IMR-90 (cell line): ENCODE measurements at regions not wholly inside any gene's neighbourhood (a gene's known extent, or its start where the extent isn't known, plus 50 kb on each side); places are given as distances from the start of the nearest gene placed in this dataset.

Experiments
- ATAC-seq: fragments of 200-7000 bp; cut with Tn5 transposase; 2 replicates; pipeline ENCODE4 v1.9.1; 2020; ENCODE audit warnings: low read depth, mild to moderate bottlenecking, moderate library complexity
- BruUV-seq: library from RNA; stranded (reverse); fragments of 400-500 nt; replicated peaks from 2 replicates; lab custom pipeline; 2021; lab: Mats Ljungman, UMichigan
- CTCF ChIA-PET: fragments of 300-600 bp; formaldehyde crosslinking; extraction: SDS; loops from one replicate; lab custom pipeline; 2021; ENCODE audit warnings: antibody characterized with exemption; lab: Yijun Ruan, JAX
- POLR2A ChIA-PET: fragments of 300-600 bp; sonication (Branson Sonifier 250); formaldehyde crosslinking; loops from one replicate; lab custom pipeline; 2022; ENCODE audit warnings: antibody characterized with exemption; ENCODE audit not compliant: unreplicated experiment; lab: Charles Lee
- DNase-seq: peaks from one replicate; pipeline ENCODE4 v3.0.0; 2013
- H2AFZ ChIP-seq: replicated peaks from 2 replicates; pipeline ENCODE3; 2013; ENCODE audit warnings: low read length, mild to moderate bottlenecking; ENCODE audit not compliant: poor library complexity
- H2AK5ac ChIP-seq: 2 replicates; pipeline ENCODE4 v1.6.1; 2013; ENCODE audit warnings: low read depth, low read length, inconsistent platforms
- H2AK9ac ChIP-seq: replicated peaks from 2 replicates; pipeline ENCODE3; 2013; ENCODE audit warnings: mild to moderate bottlenecking, low read depth, low read length, moderate library complexity; ENCODE audit not compliant: poor library complexity
- H2BK120ac ChIP-seq: 2 replicates; pipeline ENCODE4 v1.6.1; 2013; ENCODE audit warnings: low read depth, low read length, inconsistent platforms
- H2BK15ac ChIP-seq: 3 replicates; pipeline ENCODE4 v1.6.1; 2013; ENCODE audit warnings: low read depth, low read length, inconsistent platforms
- H2BK20ac ChIP-seq: 2 replicates; pipeline ENCODE4 v1.6.1; 2013; ENCODE audit warnings: low read depth, mild to moderate bottlenecking, inconsistent platforms, low read length, moderate library complexity
- H2BK5ac ChIP-seq: 2 replicates; pipeline ENCODE4 v1.6.1; 2013; ENCODE audit warnings: mild to moderate bottlenecking, low read depth, low read length, inconsistent platforms; ENCODE audit not compliant: poor library complexity, severe bottlenecking
- H3K14ac ChIP-seq: replicated peaks from 2 replicates; pipeline ENCODE4 v1.6.1; 2013; ENCODE audit warnings: low read depth, low read length, inconsistent platforms
- H3K18ac ChIP-seq: 2 replicates; pipeline ENCODE4 v1.6.1; 2013; ENCODE audit warnings: low read depth, low read length, control low read depth
- H3K23ac ChIP-seq: 2 replicates; pipeline ENCODE4 v1.6.1; 2013; ENCODE audit warnings: low read depth, low read length, inconsistent platforms
- H3K27ac ChIP-seq: 2 replicates; pipeline ENCODE4 v1.5.1; 2013; ENCODE audit warnings: mild to moderate bottlenecking, control low read depth, low read length; ENCODE audit not compliant: insufficient read depth
- H3K27me3 ChIP-seq: 2 replicates; pipeline ENCODE4 v1.6.1; 2013; ENCODE audit warnings: low read length; ENCODE audit not compliant: control insufficient read depth, insufficient read depth
- H3K36me3 ChIP-seq: 2 replicates; pipeline ENCODE4 v1.6.1; 2013; ENCODE audit warnings: low read length, mixed read lengths; ENCODE audit not compliant: control insufficient read depth, insufficient read depth
- H3K4ac ChIP-seq: 2 replicates; pipeline ENCODE4 v1.6.1; 2013; ENCODE audit warnings: low read depth, low read length, inconsistent platforms
- H3K4me1 ChIP-seq: 2 replicates; pipeline ENCODE4 v1.6.1; 2013; ENCODE audit warnings: low read length, mixed read lengths; ENCODE audit not compliant: control insufficient read depth, insufficient read depth
- H3K4me2 ChIP-seq: 2 replicates; pipeline ENCODE4 v1.6.1; 2013; ENCODE audit warnings: low read depth, mild to moderate bottlenecking, control low read depth, low read length, moderate library complexity
- H3K4me3 ChIP-seq: 2 replicates; pipeline ENCODE4 v1.5.1; 2013; ENCODE audit warnings: low read depth, mild to moderate bottlenecking, control low read depth, low read length, moderate library complexity; ENCODE audit not compliant: insufficient read depth
- H3K56ac ChIP-seq: 2 replicates; pipeline ENCODE4 v1.6.1; 2013; ENCODE audit warnings: low read length, inconsistent platforms; ENCODE audit not compliant: insufficient read depth; ENCODE audit errors: extremely low read depth
- H3K79me1 ChIP-seq, 2 experiments: 2 replicates each; pipeline ENCODE4 v1.6.1; 2013; ENCODE audit warnings: low read length in 2 of 2, inconsistent platforms in 1 of 2, low read depth in 1 of 2
- H3K9ac ChIP-seq: 2 replicates; pipeline ENCODE4 v1.6.1; 2013; ENCODE audit warnings: low read depth, low read length, control low read depth
- H3K9me1 ChIP-seq: 2 replicates; pipeline ENCODE4 v1.6.1; 2013; ENCODE audit warnings: low read length, inconsistent platforms; ENCODE audit not compliant: insufficient read depth
- H3K9me3 ChIP-seq: 2 replicates; pipeline ENCODE4 v1.6.1; 2013; ENCODE audit warnings: low read length; ENCODE audit not compliant: control insufficient read depth, insufficient read depth
- H4K20me1 ChIP-seq: 2 replicates; pipeline ENCODE4 v1.6.1; 2013; ENCODE audit warnings: low read length, inconsistent platforms; ENCODE audit not compliant: insufficient read depth
- H4K5ac ChIP-seq: 2 replicates; pipeline ENCODE4 v1.6.1; 2013; ENCODE audit warnings: mild to moderate bottlenecking, low read depth, low read length, control low read depth
- H4K8ac ChIP-seq, 2 experiments: 2 replicates each; pipeline ENCODE4 v1.6.1; 2013; ENCODE audit warnings: low read depth in 2 of 2, low read length in 2 of 2, control low read depth in 1 of 2, inconsistent platforms in 1 of 2
- H4K91ac ChIP-seq: 2 replicates; pipeline ENCODE4 v1.6.1; 2013; ENCODE audit warnings: low read depth, low read length, inconsistent platforms; ENCODE audit not compliant: insufficient read depth
- BHLHE40 ChIP-seq: fragments of 150-350 bp; IDR thresholded peaks from 2 replicates; pipeline ENCODE4 v1.6.1; 2016; ENCODE audit warnings: mild to moderate bottlenecking, low read depth, low read length
- CHD1 ChIP-seq: IDR thresholded peaks from 2 replicates; pipeline ENCODE4 v1.6.1; 2012; ENCODE audit warnings: low read depth, low read length, improper control_type of control experiment
- MAFK ChIP-seq: IDR thresholded peaks from 2 replicates; pipeline ENCODE4 v1.6.1; 2012; ENCODE audit warnings: low read depth, low read length, improper control_type of control experiment
- MAZ ChIP-seq: IDR thresholded peaks from 2 replicates; pipeline ENCODE4 v1.6.1; 2012; ENCODE audit warnings: low read depth, mild to moderate bottlenecking, low read length, improper control_type of control experiment, moderate library complexity, borderline replicate concordance
- MXI1 ChIP-seq: IDR thresholded peaks from 2 replicates; pipeline ENCODE4 v1.6.1; 2012; ENCODE audit warnings: low read depth, mild to moderate bottlenecking, low read length, moderate library complexity, borderline replicate concordance
- NFE2L2 ChIP-seq: fragments of 150-350 bp; IDR thresholded peaks from 2 replicates; pipeline ENCODE4 v1.6.1; 2016; ENCODE audit warnings: low read depth, mild to moderate bottlenecking, low read length
- POLR2A ChIP-seq: IDR thresholded peaks from 2 replicates; pipeline ENCODE4 v1.6.1; 2012; ENCODE audit warnings: mild to moderate bottlenecking, low read depth, low read length
- RAD21 ChIP-seq: IDR thresholded peaks from 2 replicates; pipeline ENCODE4 v1.6.1; 2012; ENCODE audit warnings: low read length, improper control_type of control experiment
- RCOR1 ChIP-seq: IDR thresholded peaks from 2 replicates; pipeline ENCODE4 v1.6.1; 2012; ENCODE audit warnings: mild to moderate bottlenecking, low read length, improper control_type of control experiment; ENCODE audit not compliant: insufficient replicate concordance
- SMC3 ChIP-seq: fragments of 150-350 bp; IDR thresholded peaks from 2 replicates; pipeline ENCODE4 v1.6.1; 2016; ENCODE audit warnings: low read depth, mild to moderate bottlenecking, antibody characterized with exemption, low read length, moderate library complexity
- WGBS, 2 experiments: methylation state at CpG; one replicate each; pipeline versions ENCODE4 v1.1.5 to v1.1.7; 2013; ENCODE audit warnings: missing lambda C conversion rate in 2 of 2; ENCODE audit not compliant: insufficient read length in 1 of 2; ENCODE audit errors: extremely low coverage in 2 of 2; 5-methylcytosine and 5-hydroxymethylcytosine counted together
- dilution Hi-C: fragments of 300-500 bp; cut with HindIII; formaldehyde crosslinking; loops from one replicate; pipeline ENCODE4 v1.14.3; 2018; ENCODE audit warnings: low sequenced_read_pairs; ENCODE audit not compliant: unreplicated experiment
- in situ Hi-C: fragments of 300-500 bp; cut with MboI; formaldehyde crosslinking; loops from 3 replicates; pipeline ENCODE4 v1.14.3; 2019; ENCODE audit warnings: low sequenced_read_pairs, inconsistent platforms, mixed read lengths
- intact Hi-C: fragments of 100-400 bp; cut with micrococcal nuclease; formaldehyde crosslinking; loops from 2 replicates; pipeline ENCODE4 v1.10.0; 2022
- TF ChIP-seq, protein P1 (sequence below): conservative IDR thresholded peaks from 2 replicates; pipeline ENCODE4 v1.5.1; 2012; ENCODE audit warnings: mild to moderate bottlenecking, low read depth, low read length, improper control_type of control experiment

DNA sequence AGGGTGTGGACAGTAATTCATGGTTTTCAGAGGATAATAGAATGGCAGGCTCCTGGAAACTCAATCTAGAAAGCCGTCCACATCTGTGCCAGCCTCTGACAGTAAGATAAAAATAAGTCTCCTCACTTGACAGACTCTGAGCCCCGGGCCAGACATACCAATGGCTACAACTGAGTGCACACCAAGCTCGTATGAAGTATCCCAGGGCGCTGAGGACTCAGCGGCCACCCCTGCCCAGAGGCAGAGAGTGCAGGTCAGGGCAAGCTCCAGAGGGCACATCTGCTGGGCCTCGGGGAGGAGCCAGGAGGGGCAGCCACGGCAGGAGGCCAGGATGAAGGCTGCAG, 262.8 kb upstream of the TCERG1L start:
- peaks cover 57% of the 10 kb centered on the region for H3K9me3 ChIP-seq
- intact Hi-C loops (no loop called here), in situ Hi-C loops (no loop called here), dilution Hi-C loops (no loop called here)
- H4K5ac ChIP-seq = no peak overlapping the region
- H3K56ac ChIP-seq = no peak overlapping the region
- CTCF ChIA-PET = no interaction called here
- no peak overlapping the region for H2BK120ac ChIP-seq
- no peak overlapping the region for H2AK5ac ChIP-seq
- ATAC-seq = no peak
- no peaks in the 10 kb centered on the region for H3K4me1 ChIP-seq
- 37% methylated on average over 2 of the region's 7 CpGs; no CpG with 5 or more reads in 1 of the 2 experiments for WGBS, 2 experiments
- H3K9me1 ChIP-seq = no peaks in the 10 kb centered on the region
- no peaks in the 10 kb centered on the region for H3K27me3 ChIP-seq
- no peak overlapping the region for H4K91ac ChIP-seq
- H3K79me1 ChIP-seq = no peaks in the 10 kb centered on the region
- H2BK20ac ChIP-seq = no peak overlapping the region
- no peak overlapping the region for H3K9ac ChIP-seq
- BruUV-seq = no TSS peak
- H2AFZ ChIP-seq = no peak overlapping the region
- H2BK15ac ChIP-seq = no peak overlapping the region
- TF ChIP-seq CHD1 (no peak), MAFK (no peak), NFE2L2 (no peak), BHLHE40 (no peak), RCOR1 (no peak), MAZ (no peak), POLR2A (no peak), MXI1 (no peak), SMC3 (no peak), RAD21 (no peak)
- TF ChIP-seq, protein P1, sequence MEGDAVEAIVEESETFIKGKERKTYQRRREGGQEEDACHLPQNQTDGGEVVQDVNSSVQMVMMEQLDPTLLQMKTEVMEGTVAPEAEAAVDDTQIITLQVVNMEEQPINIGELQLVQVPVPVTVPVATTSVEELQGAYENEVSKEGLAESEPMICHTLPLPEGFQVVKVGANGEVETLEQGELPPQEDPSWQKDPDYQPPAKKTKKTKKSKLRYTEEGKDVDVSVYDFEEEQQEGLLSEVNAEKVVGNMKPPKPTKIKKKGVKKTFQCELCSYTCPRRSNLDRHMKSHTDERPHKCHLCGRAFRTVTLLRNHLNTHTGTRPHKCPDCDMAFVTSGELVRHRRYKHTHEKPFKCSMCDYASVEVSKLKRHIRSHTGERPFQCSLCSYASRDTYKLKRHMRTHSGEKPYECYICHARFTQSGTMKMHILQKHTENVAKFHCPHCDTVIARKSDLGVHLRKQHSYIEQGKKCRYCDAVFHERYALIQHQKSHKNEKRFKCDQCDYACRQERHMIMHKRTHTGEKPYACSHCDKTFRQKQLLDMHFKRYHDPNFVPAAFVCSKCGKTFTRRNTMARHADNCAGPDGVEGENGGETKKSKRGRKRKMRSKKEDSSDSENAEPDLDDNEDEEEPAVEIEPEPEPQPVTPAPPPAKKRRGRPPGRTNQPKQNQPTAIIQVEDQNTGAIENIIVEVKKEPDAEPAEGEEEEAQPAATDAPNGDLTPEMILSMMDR = no peak
- H3K36me3 ChIP-seq = no peaks in the 10 kb centered on the region
- H3K27ac ChIP-seq = no peak overlapping the region
- H3K4me2 ChIP-seq = no peak overlapping the region
- no peak overlapping the region for H2BK5ac ChIP-seq
- no peak overlapping the region for H3K14ac ChIP-seq
- H3K4me3 ChIP-seq = no peak overlapping the region
- H2AK9ac ChIP-seq = no peak overlapping the region
- no peak overlapping the region for H4K8ac ChIP-seq
- H3K4ac ChIP-seq = no peak overlapping the region
- POLR2A ChIA-PET = no interaction called here
- no peak overlapping the region for H3K23ac ChIP-seq
- H3K18ac ChIP-seq = no peak overlapping the region
- DNase-seq = no peak
- H4K20me1 ChIP-seq = no peaks in the 10 kb centered on the region
